ENCODE measurements at regions not wholly inside any gene's neighbourhood (a gene's known extent, or its start where the extent isn't known, plus 50 kb on each side); places are given as distances from the start of the nearest gene placed in this dataset.
"Not testable (repeated sequence)": the region's sequence is repeated elsewhere in the genome, so short reads cannot be mapped to it uniquely, and the experiment has no call there.

- Histone ChIP-seq H3K9me3 (ENCODE audit: control insufficient read depth, insufficient read depth, low read length) (no peaks in the 10 kb centered on the region), H3K27me3 (ENCODE audit: control insufficient read depth, insufficient read depth, low read length) (no peaks in the 10 kb centered on the region), H3K4me3 (ENCODE audit: low read depth, low read length) (no peak overlapping the region), H3K27ac (ENCODE audit: low read depth, low read length) (no peak overlapping the region)
- TF ChIP-seq CTCF (IDR thresholded peaks at IDR 0.05; ENCODE audit: low read depth, low read length) = no peak
- DNase-seq (ENCODE audit: low read depth, low spot score) = no peak
- ChIA-PET CTCF (no interaction called here), POLR2A (no interaction called here)
Observed at GRCh38 chr1:58944439-58944838, 160.6 kb upstream of the JUN start.

- Histone ChIP-seq H3K9me3 (ENCODE audit: control insufficient read depth, insufficient read depth, low read length) (no peaks in the 10 kb centered on the region), H3K4me3 (ENCODE audit: low read depth, low read length) (no peak overlapping the region), H3K27me3 (ENCODE audit: control insufficient read depth, insufficient read depth, low read length) (no peaks in the 10 kb centered on the region), H3K27ac (ENCODE audit: low read depth, low read length) (no peak overlapping the region)
- no peak for TF ChIP-seq CTCF (IDR thresholded peaks at IDR 0.05; ENCODE audit: low read depth, low read length)
- ChIA-PET CTCF (no interaction called here), POLR2A (no interaction called here)
- no peak for DNase-seq (ENCODE audit: low read depth, low spot score)
Observed at GRCh38 chr1:58946390-58946789, 162.5 kb upstream of the JUN start.

GRCh38 chr1:58948671-58949070, 164.8 kb upstream of the JUN start:
- Histone ChIP-seq H3K27me3 (ENCODE audit: control insufficient read depth, insufficient read depth, low read length) (no peaks in the 10 kb centered on the region), H3K27ac (ENCODE audit: low read depth, low read length) (no peak overlapping the region), H3K4me3 (ENCODE audit: low read depth, low read length) (no peak overlapping the region), H3K9me3 (ENCODE audit: control insufficient read depth, insufficient read depth, low read length) (no peaks in the 10 kb centered on the region)
- DNase-seq (ENCODE audit: low read depth, low spot score) = no peak
- ChIA-PET CTCF (no interaction called here), POLR2A (no interaction called here)
- TF ChIP-seq CTCF (IDR thresholded peaks at IDR 0.05; ENCODE audit: low read depth, low read length) = no peak

GRCh38 chr1:58949551-58950220, 165.8 kb upstream of the JUN start:
- TF ChIP-seq CTCF (IDR thresholded peaks at IDR 0.05; ENCODE audit: low read depth, low read length) = no peak
- ChIA-PET POLR2A (no interaction called here), CTCF (no interaction called here)
- no peak overlapping the region for H3K4me3 ChIP-seq (ENCODE audit: low read depth, low read length)
- H3K27me3 ChIP-seq (ENCODE audit: control insufficient read depth, insufficient read depth, low read length) = no peaks in the 10 kb centered on the region
- H3K27ac ChIP-seq (ENCODE audit: low read depth, low read length) = no peak overlapping the region
- no peaks in the 10 kb centered on the region for H3K9me3 ChIP-seq (ENCODE audit: control insufficient read depth, insufficient read depth, low read length)
- no peak for DNase-seq (ENCODE audit: low read depth, low spot score)

GRCh38 chr1:58950897-58951296, 167.1 kb upstream of the JUN start:
- no peak overlapping the region for H3K4me3 ChIP-seq (ENCODE audit: low read depth, low read length)
- no peak for TF ChIP-seq CTCF (IDR thresholded peaks at IDR 0.05; ENCODE audit: low read depth, low read length)
- no peak for DNase-seq (ENCODE audit: low read depth, low spot score)
- H3K27me3 ChIP-seq (ENCODE audit: control insufficient read depth, insufficient read depth, low read length) = no peaks in the 10 kb centered on the region
- ChIA-PET POLR2A (no interaction called here), CTCF (no interaction called here)
- H3K27ac ChIP-seq (ENCODE audit: low read depth, low read length) = no peak overlapping the region
- no peaks in the 10 kb centered on the region for H3K9me3 ChIP-seq (ENCODE audit: control insufficient read depth, insufficient read depth, low read length)

- CTCF ChIA-PET; H3K4me3 ChIP-seq (ENCODE audit: low read depth, low read length); H3K27me3 ChIP-seq (ENCODE audit: control insufficient read depth, insufficient read depth, low read length); H3K9me3 ChIP-seq (ENCODE audit: control insufficient read depth, insufficient read depth, low read length); DNase-seq (ENCODE audit: low read depth, low spot score); H3K27ac ChIP-seq (ENCODE audit: low read depth, low read length); POLR2A ChIA-PET: not testable (repeated sequence)
Observed at GRCh38 chr1:58953951-58954350, 170.1 kb upstream of the JUN start.

- POLR2A ChIA-PET; CTCF ChIA-PET; H3K27me3 ChIP-seq (ENCODE audit: control insufficient read depth, insufficient read depth, low read length); H3K9me3 ChIP-seq (ENCODE audit: control insufficient read depth, insufficient read depth, low read length); H3K27ac ChIP-seq (ENCODE audit: low read depth, low read length); H3K4me3 ChIP-seq (ENCODE audit: low read depth, low read length); DNase-seq (ENCODE audit: low read depth, low spot score): not testable (repeated sequence)
Observed at GRCh38 chr1:58963287-58963686, 179.4 kb upstream of the JUN start.

Data from AG04450 (cell line).